Neural progenitor cell (in vitro differentiated cells): ENCODE measurements at regions not wholly inside any gene's neighbourhood (a gene's known extent, or its start where the extent isn't known, plus 50 kb on each side); places are given as distances from the start of the nearest gene placed in this dataset.

Experiments
- DNase-seq: peaks from one replicate; pipeline ENCODE4 v3.0.0-alpha.2; 2016; ENCODE audit warnings: low spot score
- H2AFZ ChIP-seq: fragments of 200-600 bp; sonication (generic); replicated peaks from 2 replicates; pipeline ENCODE4 v1.6.1; 2016; ENCODE audit warnings: antibody characterized with exemption
- H3F3A ChIP-seq: fragments of 200-600 bp; sonication (generic); 2 replicates; pipeline ENCODE4 v1.6.1; 2016; ENCODE audit warnings: antibody characterized with exemption, low read depth
- H3K27ac ChIP-seq: fragments of 200-600 bp; sonication (generic); 2 replicates; pipeline ENCODE4 v1.5.1; 2016; ENCODE audit warnings: mild to moderate bottlenecking
- H3K27me3 ChIP-seq: fragments of 200-600 bp; sonication (generic); 2 replicates; pipeline ENCODE4 v1.6.1; 2016; ENCODE audit warnings: mild to moderate bottlenecking, moderate library complexity
- H3K36me3 ChIP-seq: fragments of 200-600 bp; sonication (generic); 2 replicates; pipeline ENCODE4 v1.5.1; 2016
- H3K4me1 ChIP-seq: fragments of 200-600 bp; sonication (generic); 2 replicates; pipeline ENCODE4 v1.6.1; 2016; ENCODE audit warnings: mixed run types
- H3K4me2 ChIP-seq: fragments of 200-600 bp; sonication (generic); 2 replicates; pipeline ENCODE4 v1.6.1; 2016
- H3K4me3 ChIP-seq: fragments of 200-600 bp; sonication (generic); 2 replicates; pipeline ENCODE4 v1.5.1; 2016
- H3K79me2 ChIP-seq: fragments of 200-600 bp; sonication (generic); 2 replicates; pipeline ENCODE4 v1.6.1; 2016; ENCODE audit warnings: low read depth
- H3K9ac ChIP-seq: fragments of 200-600 bp; sonication (generic); 2 replicates; pipeline ENCODE4 v1.6.1; 2016
- H3K9me3 ChIP-seq: fragments of 200-600 bp; sonication (generic); 2 replicates; pipeline ENCODE4 v1.5.1; 2016; ENCODE audit warnings: low read depth
- H4K20me1 ChIP-seq: fragments of 200-600 bp; sonication (generic); 2 replicates; pipeline ENCODE4 v1.6.1; 2016; ENCODE audit warnings: low read depth
- H3K27ac Mint-ChIP-seq: 3 replicates; pipeline ENCODE4 v1.8.0; 2021; ENCODE audit warnings: mixed read lengths
- H3K27me3 Mint-ChIP-seq: 2 replicates; pipeline ENCODE4 v1.8.0; 2022; ENCODE audit warnings: low read depth, mild to moderate bottlenecking, inconsistent platforms, moderate library complexity, mixed read lengths; ENCODE audit not compliant: insufficient read depth
- H3K36me3 Mint-ChIP-seq: 3 replicates; pipeline ENCODE4 v1.8.0; 2021; ENCODE audit warnings: mixed read lengths
- H3K4me1 Mint-ChIP-seq: 3 replicates; pipeline ENCODE4 v1.8.0; 2021; ENCODE audit warnings: mixed read lengths
- H3K4me3 Mint-ChIP-seq: 3 replicates; pipeline ENCODE4 v1.8.0; 2021; ENCODE audit warnings: mild to moderate bottlenecking, moderate library complexity, mixed read lengths
- H3K9me3 Mint-ChIP-seq: 3 replicates; pipeline ENCODE4 v1.8.0; 2020; ENCODE audit warnings: mixed read lengths
- CTCF ChIP-seq: fragments of 200-600 bp; sonication (generic); IDR thresholded peaks from 2 replicates; pipeline ENCODE4 v1.5.1; 2017; ENCODE audit warnings: antibody characterized with exemption, mild to moderate bottlenecking
- EZH2 ChIP-seq: fragments of 200-600 bp; sonication (generic); IDR thresholded peaks from 2 replicates; pipeline ENCODE4 v1.6.1; 2017; ENCODE audit warnings: antibody characterized with exemption, mild to moderate bottlenecking, moderate library complexity
- EZH2phosphoT487 ChIP-seq: fragments of 200-600 bp; sonication (generic); IDR thresholded peaks from 2 replicates; pipeline ENCODE4 v1.6.1; 2017; ENCODE audit warnings: antibody characterized with exemption

GRCh38 chr9:107866711-107867311 is 377.2 kb upstream of the KLF4 start:
- Histone ChIP-seq H3K4me1 (no peaks in the 10 kb centered on the region), H4K20me1 (no peaks in the 10 kb centered on the region), H3K4me3 (no peak overlapping the region), H3K36me3 (no peaks in the 10 kb centered on the region), H3F3A (no peaks in the 10 kb centered on the region), H3K4me2 (no peak overlapping the region), H3K9me3 (no peaks in the 10 kb centered on the region), H2AFZ (no peak overlapping the region), H3K27me3 (no peaks in the 10 kb centered on the region), H3K9ac (no peak overlapping the region), H3K79me2 (no peaks in the 10 kb centered on the region), H3K27ac (no peak overlapping the region)
- Mint-ChIP-seq H3K4me3 (no peak overlapping the region), H3K27ac (no peak overlapping the region), H3K27me3 (peaks cover 4% of the 10 kb centered on the region), H3K4me1 (no peaks in the 10 kb centered on the region), H3K36me3 (no peaks in the 10 kb centered on the region), H3K9me3 (peaks cover 3% of the 10 kb centered on the region)
- no peak for TF ChIP-seq EZH2
- no peak for TF ChIP-seq CTCF
- no peak for TF ChIP-seq EZH2phosphoT487
- no peak for DNase-seq

- H3K27me3 ChIP-seq: no peaks in the 10 kb centered on the region
- no peak overlapping the region for H3K9ac ChIP-seq
- Mint-ChIP-seq H3K27me3 (peaks cover 6% of the 10 kb centered on the region), H3K27ac (no peak overlapping the region), H3K36me3 (no peaks in the 10 kb centered on the region), H3K4me3 (no peak overlapping the region), H3K4me1 (no peaks in the 10 kb centered on the region), H3K9me3 (peaks cover 3% of the 10 kb centered on the region)
- DNase-seq: no peak
- TF ChIP-seq EZH2phosphoT487 (no peak), EZH2 (no peak), CTCF (no peak)
- no peak overlapping the region for H3K4me3 ChIP-seq
- no peaks in the 10 kb centered on the region for H3K36me3 ChIP-seq
- no peaks in the 10 kb centered on the region for H3K9me3 ChIP-seq
- H3K79me2 ChIP-seq: no peaks in the 10 kb centered on the region
- H3F3A ChIP-seq: no peaks in the 10 kb centered on the region
- no peaks in the 10 kb centered on the region for H4K20me1 ChIP-seq
- H3K4me1 ChIP-seq: no peaks in the 10 kb centered on the region
- H2AFZ ChIP-seq: no peak overlapping the region
- H3K27ac ChIP-seq: no peak overlapping the region
- no peak overlapping the region for H3K4me2 ChIP-seq
Measured at GRCh38 chr9:107863396-107863795, 373.8 kb upstream of the KLF4 start.

- H3K4me3 Mint-ChIP-seq: no peak overlapping the region
- no peaks in the 10 kb centered on the region for H3K9me3 ChIP-seq
- peaks cover 6% of the 10 kb centered on the region for H3K27me3 Mint-ChIP-seq
- no peak overlapping the region for H2AFZ ChIP-seq
- no peaks in the 10 kb centered on the region for H3K27me3 ChIP-seq
- H3K4me1 Mint-ChIP-seq: no peaks in the 10 kb centered on the region
- H4K20me1 ChIP-seq: no peaks in the 10 kb centered on the region
- H3K79me2 ChIP-seq: no peaks in the 10 kb centered on the region
- no peak overlapping the region for H3K4me2 ChIP-seq
- H3K9ac ChIP-seq: no peak overlapping the region
- H3K9me3 Mint-ChIP-seq: peaks cover 3% of the 10 kb centered on the region
- H3K27ac Mint-ChIP-seq: no peak overlapping the region
- DNase-seq: no peak
- no peaks in the 10 kb centered on the region for H3K36me3 Mint-ChIP-seq
- no peaks in the 10 kb centered on the region for H3K36me3 ChIP-seq
- H3K27ac ChIP-seq: no peak overlapping the region
- no peak overlapping the region for H3K4me3 ChIP-seq
- no peaks in the 10 kb centered on the region for H3F3A ChIP-seq
- H3K4me1 ChIP-seq: no peaks in the 10 kb centered on the region
- TF ChIP-seq EZH2 (no peak), EZH2phosphoT487 (no peak), CTCF (no peak)
Measured at GRCh38 chr9:107862881-107863280, 373.3 kb upstream of the KLF4 start.
